GM19240 (cell line): ENCODE measurements at regions not wholly inside any gene's neighbourhood (a gene's known extent, or its start where the extent isn't known, plus 50 kb on each side); places are given as distances from the start of the nearest gene placed in this dataset.

Source experiments
- DNase-seq: peaks from one replicate; pipeline ENCODE4 v3.0.0; 2011; ENCODE audit warnings: low spot score; ENCODE audit not compliant: insufficient read length

GRCh38 chr16:11401161-11402050, 56.1 kb downstream of the RMI2 start:
- no peak for DNase-seq

DNA sequence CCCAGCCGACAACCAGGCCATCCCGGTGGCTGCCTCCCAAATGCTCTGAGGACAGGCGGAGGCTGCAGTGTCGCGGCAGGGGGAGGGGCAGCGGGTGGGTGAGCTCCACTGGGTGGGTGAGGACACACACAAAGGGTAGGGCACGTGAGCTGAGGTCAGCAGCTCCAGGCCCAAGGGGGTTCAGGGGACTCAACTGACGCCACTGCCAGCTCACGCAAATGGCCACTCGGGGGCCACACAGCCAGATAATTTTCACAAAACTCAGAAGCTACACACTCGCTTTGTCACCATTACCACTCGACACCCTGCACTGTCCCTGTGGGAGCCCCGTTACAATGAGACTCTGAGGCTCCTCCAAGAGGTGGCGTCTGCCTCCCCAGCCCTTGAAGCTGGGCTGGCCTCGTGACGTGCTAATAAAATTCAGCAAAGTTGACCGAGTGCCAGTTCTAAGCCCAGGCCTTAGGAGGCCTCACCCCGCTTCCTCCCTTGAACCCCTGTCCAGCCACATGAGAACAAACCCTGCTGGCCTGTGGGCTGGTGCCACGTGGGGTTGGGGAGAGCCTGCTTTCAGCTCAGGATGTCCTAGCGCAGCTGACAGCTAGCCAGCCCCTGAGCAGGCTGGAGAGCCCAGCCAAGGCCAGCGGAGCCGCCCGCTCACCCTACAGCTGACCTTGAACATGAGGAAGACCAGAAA, 56.9 kb downstream of the RMI2 start:
- DNase-seq = no peak

- no peak for DNase-seq
Observed at GRCh38 chr16:11402745-11403533, 57.7 kb downstream of the RMI2 start.

DNA sequence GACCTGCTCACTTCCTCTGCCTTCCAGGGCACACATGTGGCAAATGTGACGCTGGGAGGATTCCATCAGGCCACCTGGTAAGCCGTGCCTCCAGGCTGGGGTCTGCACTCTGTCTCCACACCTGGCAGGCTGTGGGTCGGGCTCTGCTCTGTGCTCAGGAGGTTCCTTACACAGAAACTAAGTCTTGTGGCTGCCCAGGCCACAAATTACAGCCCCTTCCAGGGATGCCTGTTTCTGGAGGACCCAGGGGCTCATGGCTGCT, 58.2 kb downstream of the RMI2 start:
- no peak for DNase-seq

DNA sequence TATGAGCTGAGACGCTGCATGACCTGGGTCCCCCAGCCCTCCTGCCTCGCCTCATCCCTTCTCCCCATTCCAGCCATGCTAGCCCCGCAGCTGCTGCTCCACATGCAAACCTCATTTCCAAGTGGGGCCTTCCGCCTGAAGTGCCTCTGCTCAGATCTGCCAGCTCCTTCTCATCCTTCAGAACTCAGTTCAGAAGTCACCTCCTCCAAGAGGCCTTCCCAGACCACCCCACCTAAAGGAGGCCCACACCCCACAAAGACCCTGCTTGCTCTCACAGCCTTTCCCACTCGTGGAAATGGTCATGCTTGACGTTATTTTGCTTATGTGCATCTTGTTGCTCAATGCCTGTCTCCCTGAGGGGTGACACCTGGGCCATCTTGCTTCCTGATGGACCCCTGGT, 58.7 kb downstream of the RMI2 start:
- no peak for DNase-seq

- DNase-seq = no peak
Observed at GRCh38 chr16:11404603-11405002, 59.3 kb downstream of the RMI2 start.

GRCh38 chr16:11405331-11406176, 60.3 kb downstream of the RMI2 start:
- no peak for DNase-seq

GRCh38 chr16:11406177-11406560, 60.9 kb downstream of the RMI2 start:
- DNase-seq = no peak

- DNase-seq = peak; percentile 72
Observed at GRCh38 chr16:11407047-11407982, 62.1 kb downstream of the RMI2 start.

GRCh38 chr16:11408216-11408615, 63.0 kb downstream of the RMI2 start:
- no peak for DNase-seq

GRCh38 chr16:11409398-11409797, 64.1 kb downstream of the RMI2 start:
- no peak for DNase-seq

DNA sequence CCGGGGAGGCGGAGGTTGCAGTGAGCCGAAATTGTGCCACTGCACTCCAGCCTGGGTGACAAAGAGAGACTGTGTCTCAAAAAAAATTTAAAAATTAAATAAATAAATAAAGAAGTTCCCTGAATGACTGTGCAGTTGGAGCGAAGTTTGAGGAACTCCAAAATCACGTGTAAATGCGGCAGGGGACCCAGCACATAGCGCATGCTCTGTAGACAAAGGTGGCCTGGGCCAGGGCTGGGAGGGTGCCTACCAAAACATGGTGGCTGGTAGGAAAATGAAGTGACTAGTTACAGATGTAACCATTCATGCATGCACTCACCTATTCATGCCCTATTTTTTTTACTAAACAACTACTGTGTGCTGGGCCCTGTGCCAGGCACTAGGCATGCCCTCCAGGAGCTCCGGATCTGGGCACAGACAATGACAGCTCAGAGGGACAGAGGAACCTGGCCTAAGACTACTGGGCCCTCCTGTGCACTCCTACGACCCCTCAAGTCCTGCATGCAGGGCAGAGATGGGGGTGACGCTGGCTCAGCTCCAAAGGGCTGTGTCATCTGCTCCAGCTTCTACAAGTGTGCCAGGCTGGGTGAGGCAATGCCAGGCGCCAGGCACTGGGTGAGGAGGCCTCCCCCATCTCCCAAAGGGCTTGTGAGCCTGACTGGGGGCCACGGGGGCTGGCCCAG, 65.3 kb downstream of the RMI2 start:
- DNase-seq = no peak

DNA sequence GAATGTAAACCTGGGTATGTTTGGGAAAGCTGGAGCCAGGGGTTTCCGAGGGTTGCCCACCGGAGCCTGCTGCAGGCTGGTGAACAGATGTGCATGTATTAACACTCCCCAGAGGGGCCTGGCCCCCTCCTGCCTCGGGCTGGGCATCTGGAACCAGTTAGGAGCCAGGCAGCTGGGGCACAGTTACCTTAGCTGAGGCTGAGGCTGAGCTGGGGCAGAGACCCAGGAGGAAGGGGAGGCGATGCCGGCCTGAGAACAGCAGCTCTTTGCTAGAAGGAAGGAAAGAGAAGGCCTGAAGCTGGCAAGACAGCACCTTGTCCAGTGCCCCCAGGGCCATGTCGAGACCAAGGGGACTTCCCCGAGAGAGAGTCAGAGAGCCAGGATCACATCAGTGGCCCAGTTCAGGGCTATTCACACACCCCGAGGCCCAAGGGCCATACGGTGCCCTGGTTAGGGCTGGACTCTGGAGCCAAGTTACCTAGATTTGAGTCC, 65.8 kb downstream of the RMI2 start:
- DNase-seq = no peak

DNA sequence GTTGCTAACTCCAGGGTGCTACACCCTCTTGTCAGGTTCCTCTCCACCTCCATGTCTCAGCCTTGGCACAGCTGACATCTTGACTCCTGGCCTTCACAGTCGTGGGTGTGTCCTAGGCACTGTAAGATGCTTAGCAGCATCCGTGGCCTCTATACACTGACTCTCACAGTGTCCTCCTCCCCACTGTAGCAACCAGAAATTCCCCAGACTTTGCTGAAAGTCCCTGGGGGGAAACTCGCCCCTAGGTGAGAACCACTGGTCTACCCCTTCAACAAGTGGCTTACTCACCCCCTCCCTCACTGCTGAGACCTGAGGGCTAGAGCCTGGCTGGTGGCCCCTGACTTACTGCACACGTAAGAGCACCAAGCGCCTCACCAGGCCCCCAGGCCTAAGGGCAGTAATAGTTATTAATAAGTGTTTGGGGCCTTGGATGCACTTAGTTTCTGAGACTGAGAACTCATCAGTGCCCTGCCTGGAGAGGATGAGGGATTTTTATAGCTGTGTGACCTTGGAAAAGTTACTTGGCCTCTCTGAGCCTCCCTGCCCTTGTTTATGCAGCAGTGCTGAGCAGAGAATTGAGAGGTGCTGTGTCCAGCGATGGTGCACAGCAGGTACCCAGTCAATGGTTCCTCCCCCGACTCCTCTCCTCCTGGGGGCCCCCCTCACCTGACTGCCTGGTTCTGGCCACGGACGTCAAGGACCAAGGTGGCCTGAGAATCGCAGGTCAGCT, 67.1 kb downstream of the RMI2 start:
- DNase-seq = no peak

GRCh38 chr16:11412965-11413887, 68.0 kb downstream of the RMI2 start:
- no peak for DNase-seq

DNA sequence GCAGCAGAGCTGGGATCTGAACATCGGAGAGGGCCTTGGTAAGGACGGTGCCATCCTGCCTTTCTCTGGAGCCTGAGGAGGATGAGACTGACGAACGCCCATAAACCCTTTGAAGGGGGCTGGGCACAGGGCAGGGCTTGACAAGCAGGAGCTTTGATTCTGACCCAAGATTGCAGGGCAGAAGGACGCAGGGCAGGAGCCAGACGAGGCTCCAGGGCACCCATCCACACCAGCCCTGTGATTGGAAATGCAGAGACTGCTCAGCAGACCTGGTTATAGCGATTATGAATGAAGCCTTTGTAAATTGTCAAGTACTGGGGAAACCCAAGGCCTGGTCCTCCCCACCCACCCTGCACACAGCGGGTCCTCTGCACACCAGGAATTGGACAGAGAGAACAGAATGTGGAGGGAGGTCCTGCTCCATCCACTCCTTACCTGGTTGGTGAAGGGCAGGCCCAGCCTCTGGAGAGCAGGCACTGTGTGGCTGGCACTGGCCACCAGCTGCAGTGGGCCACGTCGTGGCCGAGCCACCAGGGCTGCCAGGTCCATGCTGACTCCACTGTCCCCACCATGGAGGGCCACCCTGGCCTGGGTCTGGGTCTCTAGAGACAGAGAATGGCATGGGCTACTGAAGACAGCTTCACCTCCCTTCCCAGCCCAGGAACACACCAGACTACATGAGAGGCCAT, 68.8 kb downstream of the RMI2 start:
- no peak for DNase-seq
